ENCODE measurements at regions not wholly inside any gene's neighbourhood (a gene's known extent, or its start where the extent isn't known, plus 50 kb on each side); places are given as distances from the start of the nearest gene placed in this dataset.

DNA sequence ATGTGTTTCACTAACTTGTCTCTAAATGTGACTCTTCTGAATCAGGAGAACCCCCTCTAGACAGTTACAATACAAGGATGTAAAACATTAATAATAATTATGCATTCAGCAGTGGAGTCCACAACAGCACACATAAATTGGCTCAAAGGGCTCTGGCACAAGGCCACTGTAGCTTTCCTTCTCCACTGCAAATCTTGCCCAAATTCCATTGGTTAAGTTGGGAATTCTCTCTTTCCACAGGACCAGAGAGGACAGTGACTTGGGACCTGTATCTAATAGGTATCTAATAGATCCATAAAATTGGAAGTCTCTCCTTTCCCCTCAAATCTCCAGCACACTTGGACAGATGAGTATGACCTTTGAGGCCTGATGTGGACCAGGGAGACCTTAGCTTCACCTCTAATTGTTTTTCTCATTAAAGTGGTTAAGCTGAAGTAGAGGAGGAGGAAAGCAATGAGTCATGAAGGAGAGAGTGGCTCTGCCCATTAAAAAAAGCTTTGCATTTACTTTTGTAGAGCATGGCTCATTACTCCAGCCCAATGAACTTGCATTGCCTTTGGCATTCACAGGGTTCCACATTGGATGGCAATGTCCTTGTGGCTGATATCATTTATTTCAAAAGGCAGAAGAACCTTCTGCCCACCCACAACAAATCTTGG lies 72.3 kb upstream of the SH3RF1 start:
- DNase-seq (ENCODE audit: low spot score), result no peak
- ChIA-PET POLR2A (ENCODE audit: low non-redundant PET) (no interaction called here), CTCF (interaction anchor here (0.7 kb wide), 1 partner anchor 416 kb away, joined by 3 read pairs; no protein-coding TSS in a partner anchor)
- H3K27ac ChIP-seq, result no peak overlapping the region
- TF ChIP-seq, protein P1, sequence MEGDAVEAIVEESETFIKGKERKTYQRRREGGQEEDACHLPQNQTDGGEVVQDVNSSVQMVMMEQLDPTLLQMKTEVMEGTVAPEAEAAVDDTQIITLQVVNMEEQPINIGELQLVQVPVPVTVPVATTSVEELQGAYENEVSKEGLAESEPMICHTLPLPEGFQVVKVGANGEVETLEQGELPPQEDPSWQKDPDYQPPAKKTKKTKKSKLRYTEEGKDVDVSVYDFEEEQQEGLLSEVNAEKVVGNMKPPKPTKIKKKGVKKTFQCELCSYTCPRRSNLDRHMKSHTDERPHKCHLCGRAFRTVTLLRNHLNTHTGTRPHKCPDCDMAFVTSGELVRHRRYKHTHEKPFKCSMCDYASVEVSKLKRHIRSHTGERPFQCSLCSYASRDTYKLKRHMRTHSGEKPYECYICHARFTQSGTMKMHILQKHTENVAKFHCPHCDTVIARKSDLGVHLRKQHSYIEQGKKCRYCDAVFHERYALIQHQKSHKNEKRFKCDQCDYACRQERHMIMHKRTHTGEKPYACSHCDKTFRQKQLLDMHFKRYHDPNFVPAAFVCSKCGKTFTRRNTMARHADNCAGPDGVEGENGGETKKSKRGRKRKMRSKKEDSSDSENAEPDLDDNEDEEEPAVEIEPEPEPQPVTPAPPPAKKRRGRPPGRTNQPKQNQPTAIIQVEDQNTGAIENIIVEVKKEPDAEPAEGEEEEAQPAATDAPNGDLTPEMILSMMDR (conservative IDR thresholded peaks at IDR 0.05; ENCODE audit: low read depth), result no peak

- no peak overlapping the region for H3K27ac ChIP-seq
- no peak for DNase-seq (ENCODE audit: low spot score)
- ChIA-PET POLR2A (ENCODE audit: low non-redundant PET) (no interaction called here), CTCF (interaction anchor here (0.7 kb wide), 2 partner anchors 129 to 417 kb away, joined by 3 read pairs; no protein-coding TSS in a partner anchor)
- TF ChIP-seq, protein P1 (conservative IDR thresholded peaks at IDR 0.05; ENCODE audit: low read depth), result no peak
Observed at GRCh38 chr4:169342159-169342860, 71.6 kb upstream of the SH3RF1 start.

- ChIA-PET CTCF (interaction anchor here (0.6 to 0.7 kb wide), 2 partner anchors 128 to 250 kb away, joined by 3 to 4 read pairs; no protein-coding TSS in a partner anchor), POLR2A (ENCODE audit: low non-redundant PET) (no interaction called here)
- TF ChIP-seq, protein P1 (conservative IDR thresholded peaks at IDR 0.05; ENCODE audit: low read depth), result no peak
- no peak overlapping the region for H3K27ac ChIP-seq
- DNase-seq (ENCODE audit: low spot score), result no peak
Observed at GRCh38 chr4:169341490-169341889, 70.7 kb upstream of the SH3RF1 start.

DNA sequence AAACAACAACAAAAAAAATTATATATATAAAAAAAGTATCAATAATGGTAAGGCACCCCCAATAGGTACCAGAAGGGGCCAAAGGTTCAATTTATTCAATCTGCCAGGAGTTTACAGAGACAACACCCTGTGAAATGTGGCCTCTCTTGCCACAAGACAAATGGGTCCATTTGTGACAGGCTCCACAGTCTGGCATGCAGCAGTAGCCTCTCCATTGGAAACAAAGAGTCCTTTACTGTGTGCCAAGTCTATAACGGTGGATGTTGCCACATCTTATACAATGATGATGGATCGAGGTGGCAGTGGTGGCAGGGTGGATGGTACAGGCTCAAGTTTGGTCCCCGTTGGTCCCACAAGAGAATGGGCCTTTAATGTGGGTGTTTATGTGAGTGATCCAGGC lies 70.1 kb upstream of the SH3RF1 start:
- TF ChIP-seq, protein P1 (conservative IDR thresholded peaks at IDR 0.05; ENCODE audit: low read depth), result no peak
- no peak overlapping the region for H3K27ac ChIP-seq
- ChIA-PET CTCF (no interaction called here), POLR2A (ENCODE audit: low non-redundant PET) (no interaction called here)
- DNase-seq (ENCODE audit: low spot score), result no peak

DNA sequence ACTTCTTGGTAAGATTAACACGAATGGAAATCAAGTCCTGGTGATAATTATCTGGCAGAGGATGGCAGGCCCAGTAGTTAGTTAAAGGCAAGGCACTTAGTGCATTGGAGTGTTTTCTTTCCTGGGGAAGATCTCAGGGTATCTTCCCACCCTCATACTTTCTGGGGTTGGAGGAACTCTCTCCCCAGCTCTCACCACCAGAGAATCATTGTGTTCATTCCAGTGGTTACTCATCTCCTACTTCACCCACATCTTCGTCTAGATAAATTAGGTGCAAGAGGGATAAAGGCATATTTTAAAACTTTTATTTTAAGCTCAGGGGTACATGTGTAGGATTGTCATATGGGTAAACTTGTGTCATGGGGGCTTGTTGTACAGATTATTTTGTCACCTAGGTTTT lies 67.5 kb upstream of the SH3RF1 start:
- H3K27ac ChIP-seq, result no peak overlapping the region
- TF ChIP-seq, protein P1 (conservative IDR thresholded peaks at IDR 0.05; ENCODE audit: low read depth), result no peak
- CTCF ChIA-PET, result no interaction called here
- DNase-seq (ENCODE audit: low spot score), result no peak
- POLR2A ChIA-PET (ENCODE audit: low non-redundant PET), result no interaction called here

- POLR2A ChIA-PET (ENCODE audit: low non-redundant PET), result no interaction called here
- no peak overlapping the region for H3K27ac ChIP-seq
- DNase-seq (ENCODE audit: low spot score), result no peak
- CTCF ChIA-PET, result no interaction called here
- TF ChIP-seq, protein P1 (conservative IDR thresholded peaks at IDR 0.05; ENCODE audit: low read depth), result no peak
Observed at GRCh38 chr4:169337510-169337909, 66.8 kb upstream of the SH3RF1 start.
